GM12865 (cell line): ENCODE measurements at regions not wholly inside any gene's neighbourhood (a gene's known extent, or its start where the extent isn't known, plus 50 kb on each side); places are given as distances from the start of the nearest gene placed in this dataset.
"Not testable (repeated sequence)": the region's sequence is repeated elsewhere in the genome, so short reads cannot be mapped to it uniquely, and the experiment has no call there.

ENCODE experiments used
- DNase-seq: peaks from one replicate; pipeline ENCODE4 v3.0.0; 2010; ENCODE audit warnings: low read depth
- H3K4me3 ChIP-seq: 2 replicates; pipeline ENCODE4 v1.5.1; 2011; ENCODE audit warnings: mild to moderate bottlenecking, low read depth, low read length, control low read depth
- CTCF ChIP-seq: IDR thresholded peaks from 2 replicates; pipeline ENCODE4 v1.5.1; 2011; ENCODE audit warnings: low read length, control low read depth, low read depth, inconsistent platforms; ENCODE audit not compliant: insufficient read depth; ENCODE audit errors: missing control alignments

GRCh38 chr15:95194746-95195145 is 963.4 kb downstream of the MCTP2 start:
- TF ChIP-seq CTCF: no peak
- DNase-seq: no peak

GRCh38 chr15:95196176-95196915 is 965.0 kb downstream of the MCTP2 start:
- DNase-seq: no peak
- no peak for TF ChIP-seq CTCF
- no peak overlapping the region for H3K4me3 ChIP-seq

More at GRCh38 chr15:95194746-95195145, 963.4 kb downstream of the MCTP2 start:
- no peak overlapping the region for H3K4me3 ChIP-seq

GRCh38 chr15:95202569-95203349 is 971.4 kb downstream of the MCTP2 start:
- H3K4me3 ChIP-seq: no peak overlapping the region
- TF ChIP-seq CTCF: no peak
- peak; percentile 47 for DNase-seq

- no peak for TF ChIP-seq CTCF
- DNase-seq: no peak
- no peak overlapping the region for H3K4me3 ChIP-seq
These were observed 973.7 kb downstream of the MCTP2 start for GRCh38 chr15:95205077-95205476.

- not testable (repeated sequence) for H3K4me3 ChIP-seq, DNase-seq
These were observed 974.5 kb downstream of the MCTP2 start for GRCh38 chr15:95205830-95206229.

- no peak overlapping the region for H3K4me3 ChIP-seq
- no peak for TF ChIP-seq CTCF
- no peak for DNase-seq
These were observed 976.7 kb downstream of the MCTP2 start for GRCh38 chr15:95208071-95208470.

- no peak for DNase-seq
- no peak overlapping the region for H3K4me3 ChIP-seq
- TF ChIP-seq CTCF: no peak
These were observed 977.6 kb downstream of the MCTP2 start for GRCh38 chr15:95208988-95209387.
